HG03442 (cell line): ENCODE measurements at regions not wholly inside any gene's neighbourhood (a gene's known extent, or its start where the extent isn't known, plus 50 kb on each side); places are given as distances from the start of the nearest gene placed in this dataset.
"Not testable (repeated sequence)": the region's sequence is repeated elsewhere in the genome, so short reads cannot be mapped to it uniquely, and the experiment has no call there.

Experiments
- ATAC-seq: cut with Tn5 transposase; IDR thresholded peaks from one replicate; pipeline ENCODE4 v1.9.1; 2021; ENCODE audit warnings: mild to moderate bottlenecking, moderate library complexity; ENCODE audit not compliant: unreplicated experiment

DNA sequence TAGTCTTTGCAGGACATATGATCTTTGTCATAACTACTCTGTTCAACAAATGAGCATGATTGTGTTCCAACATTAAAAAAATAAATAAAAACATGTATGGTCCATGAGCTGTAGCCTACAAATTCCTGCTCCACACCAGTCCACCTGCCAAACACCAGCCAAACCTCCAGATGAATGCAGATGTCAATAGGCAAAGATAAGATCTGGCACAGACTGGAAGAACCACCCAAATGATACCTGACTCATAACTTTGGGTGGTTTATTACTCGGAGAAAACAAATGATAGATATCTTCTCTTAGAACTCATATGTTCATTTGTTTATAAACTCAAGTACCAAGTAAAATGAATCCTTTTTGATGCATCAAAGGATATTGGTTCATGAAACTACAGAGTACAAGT lies 425.1 kb downstream of the GBA3 start:
- ATAC-seq = no peak

DNA sequence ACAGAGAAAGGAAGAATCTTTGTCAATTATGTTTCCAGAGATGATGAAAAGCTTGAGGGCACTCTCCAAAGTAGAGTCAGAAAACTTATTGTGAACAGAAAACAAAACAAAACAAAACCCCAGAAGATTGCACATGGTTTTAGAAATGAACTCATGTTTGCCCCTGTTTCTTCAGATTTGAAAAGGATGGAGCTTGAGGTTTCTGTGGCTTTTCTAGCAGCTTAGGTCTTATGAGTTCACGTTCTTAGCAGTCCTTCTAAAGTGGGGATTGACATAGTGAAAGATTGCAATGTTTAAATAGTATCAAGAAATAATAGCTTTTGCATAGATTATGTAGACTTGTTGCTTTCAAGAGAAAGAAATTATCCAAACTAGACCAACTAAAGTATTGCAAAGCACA lies 421.8 kb downstream of the GBA3 start:
- no peak for ATAC-seq

DNA sequence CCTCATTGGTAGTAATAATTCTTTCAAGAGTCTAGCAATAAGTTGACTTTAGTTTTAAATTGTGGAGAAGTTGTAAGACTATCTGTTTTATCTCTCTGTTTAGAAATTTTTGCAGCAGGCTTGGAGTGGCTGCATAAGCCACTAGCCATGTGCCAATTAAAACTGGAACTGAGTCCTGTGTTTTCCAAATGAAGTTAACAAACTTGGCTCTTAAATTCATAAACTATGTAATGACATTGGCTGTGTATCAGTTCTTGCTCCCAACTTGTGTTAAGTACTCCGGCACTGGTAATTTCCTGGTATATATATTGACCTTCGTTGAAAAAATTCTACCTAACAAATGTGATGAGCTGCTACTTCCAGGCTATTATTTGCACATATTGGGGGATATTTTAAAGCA lies 420.4 kb downstream of the GBA3 start:
- ATAC-seq = no peak

DNA sequence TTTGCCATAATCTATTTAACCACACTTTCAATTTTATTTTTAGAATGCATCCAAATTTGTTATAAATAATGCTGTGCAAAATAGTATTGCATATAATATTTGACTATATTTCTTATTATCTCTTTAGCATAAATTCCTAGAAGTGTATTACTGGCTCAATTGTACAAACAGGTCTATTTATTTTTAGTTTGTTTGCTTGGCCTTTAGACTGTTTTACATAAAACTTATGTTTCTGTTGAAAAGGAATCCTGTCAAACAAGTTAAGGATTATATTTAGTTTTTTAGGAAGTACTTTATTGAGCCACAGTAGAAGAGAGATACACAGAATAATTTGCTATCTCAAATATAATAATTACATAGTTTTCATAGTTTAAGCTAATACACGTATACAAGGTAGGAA lies 413.8 kb downstream of the GBA3 start:
- ATAC-seq = no peak

DNA sequence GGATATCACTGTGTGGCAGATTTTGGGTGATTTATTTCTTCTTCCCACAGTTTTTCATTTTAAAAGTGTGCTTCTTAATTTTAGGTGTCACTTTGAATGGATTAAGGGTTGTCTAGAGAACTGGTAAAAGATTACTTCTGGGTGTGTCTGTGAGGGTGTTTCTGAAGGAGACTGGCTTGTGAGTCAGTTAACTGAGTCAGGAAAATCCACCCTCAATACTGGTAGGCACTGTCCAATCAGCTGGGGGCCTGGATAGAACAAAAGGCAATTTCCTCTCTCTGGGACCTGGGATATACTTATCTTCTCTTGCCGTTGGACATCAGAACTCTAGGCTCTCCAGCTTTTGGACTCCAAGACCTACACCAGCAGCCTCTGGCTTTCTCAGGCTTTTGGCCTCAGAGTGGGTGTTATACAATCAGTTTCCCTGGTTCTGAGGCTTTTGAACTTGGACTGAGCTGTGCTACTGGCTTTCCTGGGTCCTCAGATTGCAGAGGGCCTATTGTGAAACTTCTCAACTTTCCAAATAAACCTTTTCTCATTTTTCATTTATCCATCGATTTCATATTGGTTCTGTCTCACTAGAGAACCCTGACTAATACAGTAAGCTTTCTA lies 413.1 kb downstream of the GBA3 start:
- no peak for ATAC-seq

DNA sequence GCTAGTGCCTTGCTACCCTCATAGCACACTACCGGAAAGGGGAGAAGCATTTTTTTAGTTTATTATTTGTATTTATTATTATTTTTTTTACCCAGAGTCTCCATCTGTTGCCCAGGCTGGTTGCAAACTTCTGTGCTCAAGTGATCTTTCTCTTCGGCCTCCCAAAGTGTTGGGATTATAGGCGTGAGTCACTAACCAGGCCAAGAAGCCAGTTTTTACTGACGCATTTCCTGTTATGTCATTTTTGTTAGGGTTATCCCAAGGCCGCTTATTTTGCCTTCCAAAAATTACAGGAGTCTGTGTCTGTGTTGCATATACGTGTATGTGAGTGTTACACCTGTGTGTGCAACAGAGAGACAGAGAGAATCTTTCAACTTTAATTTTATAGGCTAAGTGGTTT lies 404.5 kb downstream of the GBA3 start:
- ATAC-seq = no peak

DNA sequence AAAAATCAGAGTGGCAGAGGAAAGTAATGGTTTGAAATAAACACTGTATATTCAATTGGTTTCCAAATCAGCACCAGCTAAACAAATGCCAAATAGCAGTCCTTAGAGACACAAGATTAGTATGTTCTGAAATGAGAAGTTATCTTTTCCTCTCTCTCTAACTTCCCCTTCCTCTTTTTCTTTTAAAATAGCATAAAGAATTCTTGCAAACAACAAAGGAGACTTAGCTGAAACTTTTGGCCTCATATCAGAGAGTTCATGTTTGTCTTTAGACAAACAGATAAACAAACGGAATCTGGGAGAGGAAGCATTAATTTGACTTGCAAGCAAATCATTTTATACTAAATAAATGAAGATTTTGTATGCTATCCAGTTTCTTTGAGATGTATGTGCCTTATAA lies 399.0 kb downstream of the GBA3 start:
- ATAC-seq = no peak

DNA sequence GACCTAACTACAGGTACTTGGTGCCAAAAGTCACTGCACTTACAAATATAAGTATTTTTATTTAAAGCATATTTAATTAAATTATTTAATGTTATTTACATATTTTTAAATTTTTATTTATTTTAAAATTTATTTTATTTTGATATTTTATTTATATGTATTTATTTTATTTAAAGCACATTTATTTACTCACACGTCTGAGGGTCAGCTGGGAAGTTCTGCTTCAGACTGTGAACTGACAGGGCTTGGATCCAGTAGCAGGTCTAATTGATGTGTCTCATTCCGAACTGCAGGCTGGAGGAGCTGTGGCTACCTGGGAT lies 392.5 kb downstream of the GBA3 start:
- no peak for ATAC-seq

DNA sequence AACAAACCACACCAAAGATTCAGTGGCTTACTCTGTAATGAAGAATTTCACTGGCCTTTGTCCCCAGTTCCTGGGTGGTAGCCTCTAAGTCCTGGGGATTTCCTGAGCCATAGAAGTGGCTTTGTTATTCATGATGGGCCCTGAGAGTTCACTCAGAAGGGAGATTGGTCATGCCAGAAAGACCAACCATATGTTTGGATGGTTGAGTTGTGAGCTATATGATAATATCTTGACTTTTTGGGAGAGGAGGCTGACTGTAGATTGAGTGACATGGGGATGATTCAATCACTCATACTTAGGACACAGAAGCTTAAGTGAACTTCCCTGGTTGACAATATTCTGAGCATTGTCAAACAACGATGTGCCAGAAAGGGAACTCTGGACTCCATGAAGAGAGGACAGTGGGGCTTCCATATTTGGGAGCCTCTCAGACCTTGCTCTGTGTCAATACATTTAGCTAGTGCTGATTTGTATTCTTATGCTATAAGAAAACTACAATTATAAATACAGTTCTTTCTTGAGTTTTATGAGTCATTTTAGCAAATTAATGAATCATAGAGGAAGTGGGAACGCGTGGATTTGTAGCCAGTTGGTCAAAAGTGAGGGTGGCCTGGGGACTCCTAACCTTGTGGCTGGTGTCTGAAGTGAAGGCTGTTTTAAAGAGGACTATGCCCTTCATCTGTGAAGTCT lies 392.0 kb downstream of the GBA3 start:
- no peak for ATAC-seq

DNA sequence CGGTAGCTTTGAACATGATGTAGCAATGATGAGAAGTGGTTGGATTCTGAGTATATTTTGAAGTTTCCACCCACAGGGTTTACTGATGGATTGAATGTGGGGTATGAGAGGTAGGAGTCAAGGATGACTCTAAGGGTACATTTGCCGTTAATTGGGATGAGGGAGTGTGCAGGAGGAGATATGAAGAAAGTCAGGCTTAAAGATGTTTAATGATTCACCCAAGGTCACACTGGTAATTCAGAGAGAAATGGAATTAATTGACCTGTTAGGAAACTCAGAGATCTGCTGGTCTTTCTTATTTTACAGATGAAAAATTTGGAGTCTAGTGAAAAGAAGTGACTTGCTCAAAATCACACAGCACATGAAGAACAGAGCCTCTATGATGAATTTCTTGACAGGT lies 390.7 kb downstream of the GBA3 start:
- no peak for ATAC-seq

DNA sequence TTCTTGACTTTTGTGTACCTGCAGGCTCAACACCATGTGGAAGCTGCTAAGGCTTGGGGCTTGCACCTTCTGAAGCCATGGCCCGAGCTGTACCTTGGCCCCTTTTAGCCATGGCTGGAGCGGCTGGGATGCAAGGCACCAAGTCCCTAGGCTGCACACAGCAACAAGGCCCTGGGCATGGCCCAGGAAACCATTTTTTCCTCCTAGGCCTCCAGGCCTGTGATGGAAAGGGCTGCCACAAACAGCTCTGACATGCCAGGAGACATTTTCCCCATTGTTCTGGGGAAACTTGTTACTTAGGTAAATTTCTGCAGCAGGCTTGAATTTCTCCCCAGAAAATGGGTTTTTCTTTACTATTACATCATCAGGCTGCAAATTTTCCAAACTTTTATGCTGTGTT lies 387.4 kb downstream of the GBA3 start:
- ATAC-seq = not testable (repeated sequence)

DNA sequence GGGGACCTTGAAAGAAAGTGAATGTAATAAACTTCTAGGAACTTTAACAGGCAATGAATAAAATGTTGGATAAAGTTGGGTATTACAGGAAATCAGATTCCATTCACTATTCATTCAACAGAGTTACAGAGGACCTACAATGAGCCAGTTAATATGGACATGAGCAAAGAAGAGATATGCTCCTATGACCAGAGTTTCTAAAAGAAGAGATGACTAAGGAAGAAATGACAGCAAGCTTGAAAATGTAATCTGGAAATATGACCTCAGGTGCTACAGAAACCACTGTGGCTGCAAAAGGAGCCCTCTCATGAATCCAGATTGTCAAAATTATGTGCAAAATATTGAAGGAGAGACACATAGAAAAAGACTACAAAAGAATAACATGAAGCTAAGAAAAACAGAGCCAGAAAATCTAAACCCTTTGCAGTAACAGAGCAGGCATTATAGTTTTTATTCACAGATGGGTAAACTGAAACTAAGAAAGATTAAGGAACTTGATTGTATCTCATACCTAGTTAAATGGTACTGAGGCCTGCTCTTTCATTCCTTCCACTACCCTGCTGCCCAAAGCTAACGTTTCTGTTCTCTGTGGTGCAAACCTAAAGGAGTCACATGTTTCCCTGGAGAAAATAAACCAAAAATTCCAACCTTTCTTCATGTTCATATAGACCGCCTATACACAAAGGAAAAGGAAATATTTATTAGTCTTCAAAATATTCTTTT lies 378.3 kb downstream of the GBA3 start:
- ATAC-seq = no peak

DNA sequence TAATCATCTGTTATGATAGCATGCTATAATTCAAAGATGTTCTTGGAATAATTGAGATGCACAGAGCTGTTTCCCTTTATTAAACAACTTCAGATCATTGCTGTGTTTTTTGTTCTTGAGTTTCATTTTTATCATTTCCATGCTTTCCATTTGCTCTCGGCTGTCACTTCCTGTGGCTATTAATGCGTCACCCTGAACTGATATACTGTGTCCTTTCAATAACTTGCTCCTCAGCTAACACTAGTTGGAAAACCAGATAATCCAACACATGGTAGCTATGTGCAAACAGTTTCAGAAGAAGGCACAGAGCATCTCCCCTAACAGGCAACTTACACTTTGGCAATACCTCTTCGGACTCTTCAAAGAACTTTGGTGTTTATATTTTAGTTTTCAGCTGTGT lies 376.0 kb downstream of the GBA3 start:
- ATAC-seq = no peak

DNA sequence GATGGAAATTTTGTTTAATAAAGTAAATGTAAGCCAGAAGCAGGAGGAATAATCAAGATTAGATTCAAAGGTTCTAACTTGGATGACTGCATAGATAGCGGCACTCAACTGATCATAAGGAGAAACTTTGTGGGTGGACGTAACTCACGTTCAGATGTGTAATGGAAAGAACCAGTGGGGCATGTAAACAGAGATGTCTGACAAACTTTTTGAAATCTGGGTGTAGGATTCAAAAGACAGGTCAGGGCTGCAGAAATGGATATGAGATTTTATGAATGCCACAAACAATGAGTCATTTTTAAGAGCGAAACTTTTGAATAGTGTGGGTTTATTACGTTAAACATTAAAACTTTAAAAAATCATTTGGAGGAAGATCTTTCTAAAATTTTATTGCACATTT lies 375.6 kb downstream of the GBA3 start:
- ATAC-seq = no peak

DNA sequence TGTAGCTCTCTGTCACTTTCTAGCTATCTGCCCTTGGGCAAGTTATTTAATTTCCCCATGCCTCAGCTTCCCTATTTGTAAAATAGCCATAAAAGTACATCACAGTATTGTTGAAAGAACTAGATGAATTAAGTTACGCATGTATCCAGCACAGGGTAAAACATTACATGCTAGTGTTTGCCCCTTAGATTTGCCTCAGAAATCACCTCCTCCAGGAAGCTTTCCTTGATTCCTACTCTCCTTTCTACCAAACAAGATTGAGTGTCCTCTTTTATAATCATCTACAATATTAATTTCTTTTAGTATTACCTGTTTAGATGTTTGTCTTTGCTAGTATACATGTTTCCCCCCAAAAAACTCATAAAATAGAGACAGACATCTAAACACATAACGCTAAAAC lies 369.5 kb downstream of the GBA3 start:
- ATAC-seq = no peak

DNA sequence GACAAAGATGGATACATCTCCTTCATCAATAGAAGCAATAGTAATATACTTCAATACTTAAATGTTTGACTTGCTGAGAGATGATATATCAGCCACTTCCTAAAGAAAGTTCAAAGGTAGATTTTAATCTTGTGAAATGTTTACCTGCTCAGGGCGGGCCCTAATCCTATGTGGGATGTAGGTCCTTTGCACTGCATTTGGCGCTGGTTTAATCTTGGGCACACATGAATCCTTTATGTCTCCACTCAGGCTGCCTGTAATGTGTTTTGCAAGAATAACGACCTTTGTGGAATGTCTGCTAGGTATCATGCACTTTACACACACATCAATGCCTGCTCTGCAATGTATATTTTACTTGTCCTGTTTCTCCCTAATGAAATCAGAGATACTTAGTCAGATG lies 368.7 kb downstream of the GBA3 start:
- no peak for ATAC-seq

DNA sequence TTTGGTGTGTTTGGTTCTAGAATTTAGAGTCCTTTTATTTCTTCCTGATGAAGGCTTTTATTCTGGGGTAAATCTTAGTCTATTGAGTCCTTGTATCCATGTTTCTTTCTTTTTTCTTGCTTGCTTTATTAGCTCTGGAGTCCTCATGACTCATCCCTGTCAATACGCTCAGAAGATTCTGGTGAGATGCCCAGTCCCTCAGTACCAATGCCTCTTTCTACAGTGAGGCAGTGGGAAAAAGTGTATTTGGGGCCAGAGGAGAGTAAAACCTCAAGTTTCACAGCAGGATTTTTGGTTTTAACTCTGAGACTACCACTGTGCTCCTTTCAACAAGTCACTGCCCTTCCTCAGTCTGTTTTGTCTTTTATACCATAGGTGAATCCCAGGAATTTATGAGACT lies 368.0 kb downstream of the GBA3 start:
- no peak for ATAC-seq

DNA sequence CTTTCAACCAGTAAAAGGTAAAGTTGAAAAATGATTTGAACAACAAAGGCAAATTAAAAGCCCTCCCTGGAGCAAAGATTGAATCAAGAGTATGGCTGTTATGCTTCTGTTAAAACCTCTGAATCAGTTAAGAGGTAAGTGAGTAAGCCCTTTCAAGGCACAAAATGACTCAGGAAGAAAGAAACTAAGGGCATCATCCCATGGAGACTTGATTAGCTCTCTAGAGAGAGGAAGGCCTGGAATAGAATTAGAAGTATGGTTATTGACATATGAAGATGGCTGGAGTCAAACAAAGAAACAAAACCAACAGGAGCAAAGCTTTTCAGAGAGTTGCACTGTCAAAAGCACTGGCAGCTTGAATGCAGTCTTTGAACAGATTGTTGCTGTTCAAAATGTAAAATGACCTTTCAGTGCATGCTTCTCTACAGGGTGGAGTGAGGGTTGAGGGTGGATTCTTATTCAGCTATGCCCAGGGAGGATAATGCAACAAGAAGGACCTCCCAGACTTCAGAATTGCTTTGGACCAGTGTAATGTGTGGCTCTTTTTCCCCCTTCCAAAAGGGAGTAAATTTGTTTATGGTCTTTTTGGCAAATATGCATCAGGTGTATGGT lies 365.5 kb downstream of the GBA3 start:
- no peak for ATAC-seq

DNA sequence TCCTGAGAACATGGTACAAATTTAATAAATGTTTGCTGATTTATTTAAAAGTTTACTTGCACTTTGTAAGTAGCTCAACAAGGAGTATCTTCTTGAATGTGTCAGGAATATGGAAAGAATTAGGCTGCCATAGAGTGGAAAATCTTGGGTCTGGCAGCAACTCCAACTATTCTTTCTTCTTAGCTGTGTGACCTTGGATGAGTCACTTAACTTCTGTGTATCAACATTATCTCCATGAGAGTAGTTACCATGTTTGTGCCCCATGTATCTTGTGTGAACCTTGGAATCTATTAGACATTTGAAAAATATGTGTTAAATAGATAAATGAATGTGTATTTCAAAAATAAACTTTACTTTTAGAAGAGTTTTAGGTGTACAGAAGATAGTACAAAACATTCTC lies 348.8 kb downstream of the GBA3 start:
- ATAC-seq = no peak

DNA sequence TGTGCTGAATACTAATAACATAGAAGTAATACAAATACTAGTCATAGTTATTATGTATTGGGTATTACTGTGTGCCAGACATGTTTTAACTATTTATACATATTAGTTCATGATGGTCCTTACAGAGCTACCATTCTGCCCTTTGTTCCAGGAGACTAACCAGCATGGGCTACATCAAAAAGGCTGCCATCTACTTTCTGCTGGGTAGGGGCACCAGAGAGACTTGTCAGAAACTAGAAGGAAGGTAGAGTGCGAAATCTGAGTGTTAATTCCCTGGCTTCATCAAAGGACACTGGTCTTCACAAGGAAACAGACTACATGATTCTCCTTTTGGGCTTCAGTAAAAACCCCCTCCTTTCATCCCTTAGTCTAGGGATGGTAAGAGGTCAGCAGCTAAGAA lies 347.8 kb downstream of the GBA3 start:
- ATAC-seq = no peak

DNA sequence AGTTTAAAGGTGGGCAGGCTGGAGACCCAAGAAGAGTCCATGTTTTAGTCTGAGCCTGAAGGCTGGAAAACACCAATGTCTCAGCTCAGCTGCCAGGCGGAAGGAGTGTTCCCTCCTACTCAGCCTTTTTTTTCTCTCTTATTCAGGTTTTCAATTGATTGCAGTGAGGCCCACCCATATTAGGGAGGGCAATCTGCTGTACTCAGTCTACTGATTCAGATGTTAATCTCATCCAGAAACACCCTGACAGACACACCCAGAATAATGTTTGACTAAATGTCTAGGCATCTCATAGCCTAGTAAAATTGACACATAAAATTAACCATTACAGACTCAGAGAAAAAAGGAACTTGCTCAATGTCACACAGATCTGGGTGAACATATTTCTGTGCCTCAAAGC lies 347.1 kb downstream of the GBA3 start:
- no peak for ATAC-seq
